NCI-H2029 treated with DMSO at 0.1 percent for 48 hours (cell line): ENCODE measurements at regions not wholly inside any gene's neighbourhood (a gene's known extent, or its start where the extent isn't known, plus 50 kb on each side); places are given as distances from the start of the nearest gene placed in this dataset.

Source experiments
- DNase-seq: peaks from one replicate; lab custom pipeline; 2025; lab: John Stamatoyannopoulos, UW

GRCh38 chr2:217297096-217297495, 437.2 kb upstream of the TNP1 start:
- no peak for DNase-seq

DNA sequence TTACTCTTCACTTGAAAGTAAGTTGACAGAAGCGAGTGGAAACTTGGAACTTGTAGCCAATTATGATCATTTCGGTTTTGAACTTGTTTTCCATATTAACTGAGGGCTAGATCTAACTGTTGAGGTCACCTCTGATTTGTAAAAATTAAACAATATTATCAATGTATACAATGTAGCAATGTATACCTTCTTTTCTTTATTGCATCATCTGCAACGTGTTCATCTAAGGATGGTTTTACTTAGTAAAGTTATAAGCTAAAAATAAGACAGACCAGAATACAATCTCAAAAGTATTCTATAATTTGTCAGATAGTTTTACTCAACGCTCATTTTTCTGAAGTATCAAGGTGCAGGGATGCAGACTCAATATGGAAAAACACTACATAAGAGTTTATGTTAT, 435.0 kb upstream of the TNP1 start:
- no peak for DNase-seq

DNA sequence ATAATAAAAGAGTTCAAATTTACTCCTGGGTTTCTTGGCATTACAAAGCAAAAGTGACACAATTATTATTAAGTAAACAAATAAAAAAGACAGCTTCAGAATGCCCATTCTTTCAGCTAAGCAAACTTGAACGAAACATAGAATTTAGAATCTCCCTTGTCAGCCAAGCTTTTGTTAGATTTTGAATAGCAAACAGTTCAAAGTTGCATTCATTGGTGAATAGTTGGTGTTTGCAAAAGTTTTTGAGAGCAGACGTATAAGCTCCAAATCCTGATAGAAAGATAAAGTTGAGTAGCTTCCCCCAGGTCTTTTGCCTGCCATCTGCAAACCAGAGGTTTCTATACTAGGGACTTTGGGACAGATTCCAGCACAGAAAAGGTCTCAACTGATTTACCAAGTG, 434.3 kb upstream of the TNP1 start:
- DNase-seq: no peak

DNA sequence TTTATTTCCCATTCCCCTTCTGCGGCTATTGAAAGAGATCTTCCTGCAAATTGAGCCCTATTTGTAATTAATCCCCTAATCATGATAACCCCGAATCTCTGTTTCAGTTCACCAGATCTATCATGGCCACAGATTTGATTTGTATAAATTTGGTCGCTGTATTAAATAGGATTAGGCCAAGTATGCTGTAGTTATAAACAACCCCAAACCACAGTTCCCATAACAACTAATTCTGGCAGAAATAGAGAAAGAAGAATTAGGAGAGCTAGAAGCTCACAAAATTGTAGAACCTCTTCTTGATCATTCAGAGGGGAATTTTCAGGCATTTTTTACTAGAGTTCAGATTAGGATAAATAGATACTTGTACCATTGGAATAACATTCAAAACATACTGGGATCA, 433.7 kb upstream of the TNP1 start:
- no peak for DNase-seq

DNA sequence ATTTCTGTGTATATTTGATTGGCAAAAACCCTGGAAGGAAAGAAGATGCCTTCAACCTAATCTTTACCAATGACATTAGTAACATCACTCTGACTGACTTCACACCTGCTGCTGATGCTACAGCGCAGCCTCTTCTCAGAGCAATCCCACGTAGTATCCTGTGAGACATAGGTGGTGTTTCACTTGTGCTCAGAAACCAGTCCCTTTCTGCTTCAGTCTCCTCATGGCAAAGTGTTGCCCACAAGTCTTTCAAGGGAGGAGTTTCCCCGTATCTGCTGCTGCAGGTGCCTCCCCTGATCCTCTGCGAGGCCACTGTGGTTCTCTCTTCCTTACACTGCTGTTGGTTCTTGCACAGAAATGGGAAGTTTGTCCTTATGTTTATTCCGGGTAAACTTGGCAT, 433.2 kb upstream of the TNP1 start:
- no peak for DNase-seq

GRCh38 chr2:217291259-217291658, 431.4 kb upstream of the TNP1 start:
- no peak for DNase-seq

DNA sequence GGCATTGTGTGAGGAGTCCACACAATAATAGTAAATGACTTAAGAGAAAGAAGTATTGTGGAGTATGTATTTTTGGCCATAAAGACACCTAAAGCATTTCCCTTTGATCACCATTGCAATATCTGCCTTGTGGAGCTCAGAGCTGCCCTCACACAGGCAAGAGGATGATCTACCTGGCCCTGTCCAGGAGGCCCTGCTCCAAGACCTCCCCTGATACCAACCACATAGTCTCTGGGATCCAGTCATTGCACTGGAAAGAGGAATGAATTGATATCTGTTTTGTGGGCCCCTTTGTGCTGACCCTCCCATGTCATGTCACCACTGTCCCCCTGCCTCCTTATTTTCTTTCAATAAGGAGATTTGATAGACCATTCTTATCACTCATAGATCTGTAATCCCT, 430.6 kb upstream of the TNP1 start:
- DNase-seq: no peak

- DNase-seq: no peak
Measured at GRCh38 chr2:217289907-217290280, 430.0 kb upstream of the TNP1 start.

GRCh38 chr2:217289177-217289906, 429.5 kb upstream of the TNP1 start:
- DNase-seq: no peak

GRCh38 chr2:217288472-217289063, 428.7 kb upstream of the TNP1 start:
- no peak for DNase-seq

GRCh38 chr2:217286833-217287232, 427.0 kb upstream of the TNP1 start:
- no peak for DNase-seq

GRCh38 chr2:217285926-217286325, 426.1 kb upstream of the TNP1 start:
- DNase-seq: no peak

DNA sequence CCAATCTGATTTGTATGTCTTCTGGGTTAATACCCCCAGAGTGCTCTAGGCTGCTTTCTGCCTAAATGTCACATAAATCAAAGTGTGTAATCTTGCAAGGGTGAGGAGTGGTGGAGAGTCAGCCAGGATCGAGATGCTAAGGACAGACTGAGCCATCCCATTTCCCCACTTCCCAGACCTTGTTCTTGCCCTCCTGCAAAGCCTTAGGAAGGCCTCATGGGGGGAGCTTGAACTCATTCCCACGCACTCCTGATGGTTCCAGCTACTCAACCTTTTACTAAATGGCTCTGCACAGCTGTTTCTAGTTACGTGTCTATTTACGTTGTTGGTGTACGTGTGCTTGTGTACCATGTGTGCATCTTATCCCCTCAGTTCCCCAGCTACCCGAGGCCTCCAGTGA, 423.6 kb upstream of the TNP1 start:
- DNase-seq: no peak

DNA sequence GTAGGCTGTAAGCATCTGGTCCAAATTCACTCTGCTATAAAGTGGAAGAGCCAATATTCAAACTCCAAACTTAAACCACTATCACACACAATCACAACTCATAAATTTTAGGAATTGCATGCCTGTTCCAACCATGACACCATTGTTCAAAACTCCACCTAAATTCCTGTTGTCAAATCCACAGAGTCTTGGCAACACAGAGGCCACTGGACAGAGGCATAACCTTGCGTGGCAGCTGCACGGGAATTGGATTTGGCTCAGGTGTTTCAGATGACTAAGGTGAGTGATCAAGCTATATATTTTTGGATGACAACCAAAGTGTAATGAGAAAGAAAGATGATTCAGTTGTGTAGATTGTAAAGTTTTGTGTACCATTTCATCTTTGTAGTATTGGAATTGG, 422.7 kb upstream of the TNP1 start:
- no peak for DNase-seq

GRCh38 chr2:217279556-217279955, 419.7 kb upstream of the TNP1 start:
- no peak for DNase-seq

- no peak for DNase-seq
Measured at GRCh38 chr2:217279140-217279539, 419.3 kb upstream of the TNP1 start.

DNA sequence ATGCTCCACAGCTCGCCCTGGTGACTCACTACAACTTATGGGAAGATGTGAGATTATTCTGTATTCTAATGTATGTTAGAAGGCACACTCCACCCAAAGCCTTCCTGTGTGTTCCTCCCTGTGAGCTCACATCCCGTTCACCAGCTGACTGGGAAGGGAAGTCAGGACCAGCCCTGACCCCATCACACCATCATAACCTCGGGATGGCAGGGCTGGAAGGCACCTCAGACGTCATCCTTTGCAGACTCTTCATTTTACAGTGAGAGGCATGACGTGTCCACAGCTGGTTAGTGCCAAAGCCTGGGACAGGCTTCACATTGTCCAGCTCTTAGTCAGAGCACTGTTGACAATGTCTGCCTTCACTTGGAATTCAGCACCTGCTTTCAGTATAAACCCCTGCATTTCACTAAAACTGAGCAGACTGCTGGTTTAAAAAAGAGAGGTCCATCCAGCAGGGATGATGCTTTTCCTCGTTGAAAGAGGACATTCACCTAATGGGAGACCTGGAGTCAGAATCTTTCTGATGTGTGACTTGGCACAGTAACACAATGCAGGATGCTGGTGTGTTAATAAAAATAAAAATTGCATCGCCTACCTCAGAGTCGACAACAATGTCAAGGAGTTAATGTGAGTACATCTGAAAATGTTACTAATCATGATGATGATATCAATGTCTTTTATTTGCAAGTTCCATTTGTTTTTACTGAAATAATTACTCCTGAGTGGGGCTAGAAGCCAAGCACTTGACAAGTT, 418.0 kb upstream of the TNP1 start:
- DNase-seq: no peak

DNA sequence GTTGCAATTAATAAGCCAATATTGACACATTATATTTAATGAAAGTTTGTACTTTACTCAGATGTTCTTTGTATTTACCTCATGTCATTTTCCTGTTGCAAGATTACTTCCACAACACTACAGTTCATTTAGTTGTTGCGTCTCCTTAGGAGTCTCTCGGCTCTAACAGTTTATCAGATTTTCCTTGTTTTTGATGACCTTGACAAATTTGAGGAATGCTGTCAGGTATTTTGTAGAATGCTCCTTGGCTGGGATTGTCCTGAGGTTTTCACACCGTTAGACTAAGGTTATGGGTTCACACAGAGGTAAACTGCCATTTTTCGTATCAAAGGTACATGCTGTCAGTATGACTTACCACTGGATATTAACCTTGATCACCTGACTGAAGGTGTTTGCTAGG, 416.6 kb upstream of the TNP1 start:
- no peak for DNase-seq

DNA sequence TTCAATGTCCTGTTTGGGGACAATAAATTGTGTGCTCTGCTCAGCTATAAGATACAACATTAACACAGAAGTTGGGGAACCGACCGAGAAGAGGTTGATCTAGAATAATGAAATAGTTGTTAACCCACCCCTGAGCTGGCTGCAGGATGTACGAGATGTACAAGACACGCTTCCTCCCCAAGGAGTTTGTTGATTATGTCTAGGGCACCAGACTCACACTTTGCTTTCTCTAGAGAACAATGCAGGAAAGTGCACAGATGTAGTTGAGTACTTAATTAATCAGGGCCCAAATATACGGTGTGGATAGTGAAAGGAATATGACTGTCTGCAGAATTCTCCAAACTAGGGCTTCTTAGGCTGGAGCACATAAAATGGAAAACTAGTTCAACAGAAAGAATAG, 415.2 kb upstream of the TNP1 start:
- DNase-seq: no peak

- DNase-seq: no peak
Measured at GRCh38 chr2:217274578-217274977, 414.7 kb upstream of the TNP1 start.

GRCh38 chr2:217273851-217274250, 414.0 kb upstream of the TNP1 start:
- DNase-seq: no peak

DNA sequence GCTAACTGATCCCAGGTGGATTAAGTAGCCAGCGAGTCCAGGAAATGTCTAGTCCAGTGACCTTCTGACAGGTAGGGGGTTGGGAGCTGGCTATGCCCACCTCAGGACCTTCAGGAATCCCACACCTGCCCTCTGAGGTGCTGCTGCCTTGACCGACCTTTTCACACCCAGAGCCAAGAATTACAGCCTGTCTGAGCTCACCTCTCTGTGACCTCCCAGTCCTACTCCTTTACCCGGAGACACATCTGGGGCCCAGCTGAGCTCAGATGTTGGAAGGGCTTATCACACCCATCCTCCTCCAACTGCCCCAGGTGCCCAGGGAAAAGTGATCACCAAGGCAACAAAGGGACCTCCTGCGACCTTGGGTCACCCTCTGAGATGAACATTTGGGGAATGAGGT, 413.3 kb upstream of the TNP1 start:
- no peak for DNase-seq

- no peak for DNase-seq
Measured at GRCh38 chr2:217271813-217272212, 411.9 kb upstream of the TNP1 start.
